Ovary (tissue), 3 donors: ENCODE measurements at regions not wholly inside any gene's neighbourhood (a gene's known extent, or its start where the extent isn't known, plus 50 kb on each side); places are given as distances from the start of the nearest gene placed in this dataset.

ENCODE experiments used
- CTCF ChIP-seq, 3 donors: fragments of 450-650 bp in 2 of 3; fragments of 200-600 bp in 1 of 3; IDR thresholded peaks; one replicate each; pipeline versions ENCODE4 v1.5.1 to v1.8.0; 2016 to 2022; ENCODE audit warnings: antibody characterized with exemption in 3 of 3, mild to moderate bottlenecking in 1 of 3
- EP300 ChIP-seq: sonication (generic); formaldehyde crosslinking; IDR thresholded peaks from one replicate; pipeline ENCODE4 v1.6.1; 2017; ENCODE audit warnings: antibody characterized with exemption
- POLR2A ChIP-seq: fragments of 450-650 bp; IDR thresholded peaks from one replicate; pipeline ENCODE4 v1.6.1; 2017; ENCODE audit warnings: antibody characterized with exemption, mild to moderate bottlenecking, moderate library complexity
- donor health status: DM: no; HTN: no; CAD: no.

- TF ChIP-seq CTCF (IDR thresholded peaks at IDR 0.05) (no peak), POLR2A (no peak), EP300 (no peak)
Measured at GRCh38 chr14:98579140-98579539, 692.9 kb downstream of the BCL11B start.
